GM12878 (cell line): ENCODE measurements at regions not wholly inside any gene's neighbourhood (a gene's known extent, or its start where the extent isn't known, plus 50 kb on each side); places are given as distances from the start of the nearest gene placed in this dataset.

Source experiments
- ATAC-seq: fragments of 200-7000 bp; cut with Tn5 transposase; 3 replicates; pipeline ENCODE4 v1.9.1; 2020; ENCODE audit warnings: mild to moderate bottlenecking, moderate library complexity
- BruUV-seq: library from RNA; stranded (reverse); fragments of 400-500 nt; replicated peaks from 2 replicates; lab custom pipeline; 2021; lab: Mats Ljungman, UMichigan
- CTCF ChIA-PET: fragments of 300-600 bp; sonication (Branson Sonifier 250); formaldehyde crosslinking; extraction: SDS; loops from one replicate; lab custom pipeline; 2021; ENCODE audit warnings: inconsistent platforms; lab: Yijun Ruan, JAX
- POLR2A ChIA-PET: fragments of 350-600 bp; formaldehyde crosslinking; extraction: SDS; loops from one replicate; lab custom pipeline; 2021; ENCODE audit warnings: inconsistent platforms; lab: Charles Lee
- RAD21 ChIA-PET: fragments of 300-600 bp; sonication (Branson Sonifier 250); formaldehyde crosslinking; loops from one replicate; lab custom pipeline; 2023; ENCODE audit warnings: antibody characterized with exemption; ENCODE audit not compliant: unreplicated experiment; lab: Charles Lee
- SMC1A ChIA-PET: fragments of 300-600 bp; sonication (Branson Sonifier 250); formaldehyde crosslinking; loops from one replicate; lab custom pipeline; 2023; ENCODE audit not compliant: unreplicated experiment, uncharacterized antibody; lab: Charles Lee
- DNase-seq: peaks from one replicate; pipeline ENCODE4 v3.0.0-alpha.2; 2011; ENCODE audit warnings: low read depth, low spot score
- FAIRE-seq: peaks from 3 replicates; lab custom pipeline; 2011; peaks lifted over from hg19 to GRCh38; lab: Jason Lieb, UNC
- H2AFZ ChIP-seq: 2 replicates; pipeline ENCODE4 v1.6.0; 2011; ENCODE audit warnings: low read depth, low read length, control low read depth; ENCODE audit not compliant: control insufficient read depth
- H3K27ac ChIP-seq: 2 replicates; pipeline ENCODE4 v1.5.1; 2011; ENCODE audit warnings: control low read depth; ENCODE audit not compliant: control insufficient read depth, insufficient read depth
- H3K27me3 ChIP-seq, 2 experiments: replicated peaks in 1 of 2; 2 replicates each; pipeline versions ENCODE4 v1.6.0 to v1.6.1; 2011; ENCODE audit warnings: low read length in 1 of 2; ENCODE audit not compliant: control insufficient read depth in 2 of 2, insufficient read depth in 2 of 2
- H3K36me3 ChIP-seq, 2 experiments: 2 replicates each; pipeline ENCODE4 v1.5.1; 2011; ENCODE audit warnings: low read length in 1 of 2; ENCODE audit not compliant: control insufficient read depth in 2 of 2, insufficient read depth in 2 of 2
- H3K4me1 ChIP-seq: 2 replicates; pipeline ENCODE4 v1.6.1; 2011; ENCODE audit warnings: mild to moderate bottlenecking, low read length, moderate library complexity, mixed read lengths; ENCODE audit not compliant: control insufficient read depth, insufficient read depth
- H3K4me2 ChIP-seq: 2 replicates; pipeline ENCODE4 v1.6.0; 2011; ENCODE audit warnings: control low read depth; ENCODE audit not compliant: control insufficient read depth, insufficient read depth
- H3K4me3 ChIP-seq: fragments of 200-600 bp; sonication (generic); 2 replicates; pipeline ENCODE4 v1.5.1; 2016
- H3K79me2 ChIP-seq: 2 replicates; pipeline ENCODE4 v1.6.0; 2011; ENCODE audit warnings: low read length; ENCODE audit not compliant: control insufficient read depth, insufficient read depth
- H3K9ac ChIP-seq: 2 replicates; pipeline ENCODE4 v1.8.0; 2011; ENCODE audit warnings: low read length, control low read depth, mixed read lengths; ENCODE audit not compliant: control insufficient read depth, insufficient read depth
- H3K9me3 ChIP-seq: replicated peaks from 3 replicates; pipeline ENCODE4 v1.5.1; 2011; ENCODE audit warnings: mild to moderate bottlenecking, low read length; ENCODE audit not compliant: control insufficient read depth, insufficient read depth
- H4K20me1 ChIP-seq: 2 replicates; pipeline ENCODE4 v1.6.0; 2011; ENCODE audit not compliant: control insufficient read depth, insufficient read depth
- BACH1 ChIP-seq: fragments of 450-650 bp; IDR thresholded peaks from 2 replicates; pipeline ENCODE4 v1.6.1; 2017; ENCODE audit warnings: mild to moderate bottlenecking, borderline replicate concordance
- BRCA1 ChIP-seq: IDR thresholded peaks from 2 replicates; pipeline ENCODE4 v1.6.1; 2011; ENCODE audit warnings: low read depth, low read length, improper control_type of control experiment
- DPF2 ChIP-seq: fragments of 450-650 bp; IDR thresholded peaks from 2 replicates; pipeline ENCODE4 v1.6.1; 2017; ENCODE audit warnings: mild to moderate bottlenecking
- FOS ChIP-seq: IDR thresholded peaks from 3 replicates; pipeline ENCODE4 v1.6.1; 2011; ENCODE audit warnings: borderline replicate concordance; ENCODE audit not compliant: insufficient read length; ENCODE audit errors: extremely low read depth
- GATAD2B ChIP-seq: fragments of 450-650 bp; conservative IDR thresholded peaks from 2 replicates; pipeline ENCODE4 v1.6.1; 2017; ENCODE audit warnings: low read depth, mild to moderate bottlenecking, moderate library complexity
- IKZF2 ChIP-seq, 2 experiments: fragments of 450-650 bp; IDR thresholded peaks; 2 replicates each; pipeline ENCODE4 v1.6.1; 2017; ENCODE audit warnings: mild to moderate bottlenecking in 2 of 2, moderate library complexity in 2 of 2
- LARP7 ChIP-seq: fragments of 450-650 bp; IDR thresholded peaks from 2 replicates; pipeline ENCODE4 v1.6.1; 2017; ENCODE audit warnings: mild to moderate bottlenecking
- NBN ChIP-seq: fragments of 450-650 bp; IDR thresholded peaks from 2 replicates; pipeline ENCODE4 v1.6.1; 2016
- SPI1 ChIP-seq: IDR thresholded peaks from 2 replicates; pipeline ENCODE4 v1.6.1; 2011; ENCODE audit warnings: low read depth, mild to moderate bottlenecking, low read length, moderate library complexity, borderline replicate concordance; ENCODE audit not compliant: insufficient read depth
- SRF ChIP-seq, 2 experiments: IDR thresholded peaks; 2 replicates each; pipeline ENCODE4 v1.6.1; 2011; ENCODE audit warnings: low read depth in 2 of 2, low read length in 2 of 2, mild to moderate bottlenecking in 1 of 2, moderate library complexity in 1 of 2
- TCF12 ChIP-seq: IDR thresholded peaks from 2 replicates; pipeline ENCODE4 v1.6.1; 2011; ENCODE audit warnings: low read depth, mild to moderate bottlenecking, low read length
- WGBS: methylation state at CpG from one replicate; pipeline ENCODE4 v1.1.6; 2016; ENCODE audit warnings: low lambda C conversion rate; ENCODE audit not compliant: insufficient replicate concordance, insufficient coverage; ENCODE audit errors: missing lambda C conversion rate; 5-methylcytosine and 5-hydroxymethylcytosine counted together
- in situ Hi-C: fragments of 300-500 bp; cut with MboI; formaldehyde crosslinking; loops from 9 replicates; pipeline ENCODE4 v1.14.3; 2018; ENCODE audit warnings: mixed read lengths
- intact Hi-C: fragments of 100-400 bp; cut with micrococcal nuclease; formaldehyde crosslinking; loops from one replicate; pipeline ENCODE4 v1.14.2; 2022; ENCODE audit not compliant: unreplicated experiment
- TF ChIP-seq, protein P1 (sequence below): IDR thresholded peaks from 2 replicates; pipeline ENCODE4 v1.6.1; 2011; ENCODE audit warnings: borderline replicate concordance, low read depth, mild to moderate bottlenecking, moderate library complexity, mixed read lengths, low read length; ENCODE audit not compliant: insufficient read depth; ENCODE audit errors: extremely low read length
- TF ChIP-seq, protein P2 (sequence below): fragments of 450-650 bp; IDR thresholded peaks from 2 replicates; pipeline ENCODE4 v1.6.1; 2017; ENCODE audit warnings: mild to moderate bottlenecking, low read depth, inconsistent platforms; ENCODE audit not compliant: poor library complexity, severe bottlenecking
- TF ChIP-seq, protein P3 (sequence below): IDR thresholded peaks from 2 replicates; pipeline ENCODE4 v1.6.1; 2012; ENCODE audit warnings: improper control_type of control experiment, low read depth, low read length; ENCODE audit not compliant: insufficient replicate concordance

DNA sequence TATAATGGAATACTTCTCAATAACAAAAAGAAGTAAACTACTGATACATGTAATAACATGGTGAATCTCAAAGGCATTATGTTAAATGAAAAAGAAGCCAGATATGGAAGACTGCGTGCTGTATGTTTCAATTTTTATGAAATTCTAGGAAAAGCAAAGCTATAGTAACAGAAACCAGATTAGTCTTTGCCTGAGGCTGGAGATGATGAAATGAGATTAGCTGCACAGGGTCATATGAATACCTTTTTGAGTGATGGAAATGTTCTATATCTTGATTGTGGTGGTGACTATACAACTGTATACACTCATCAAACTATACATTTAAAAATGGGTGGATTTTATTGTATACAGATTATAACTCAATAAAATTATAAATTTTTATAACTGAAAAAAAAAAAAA is 113.5 kb downstream of the TMEM30B start (continued):
- TF ChIP-seq GATAD2B (no peak), SRF (IDR thresholded peaks at IDR 0.05; ENCODE audit: low read depth in 2 of 2, low read length in 2 of 2) (no peak)

DNA sequence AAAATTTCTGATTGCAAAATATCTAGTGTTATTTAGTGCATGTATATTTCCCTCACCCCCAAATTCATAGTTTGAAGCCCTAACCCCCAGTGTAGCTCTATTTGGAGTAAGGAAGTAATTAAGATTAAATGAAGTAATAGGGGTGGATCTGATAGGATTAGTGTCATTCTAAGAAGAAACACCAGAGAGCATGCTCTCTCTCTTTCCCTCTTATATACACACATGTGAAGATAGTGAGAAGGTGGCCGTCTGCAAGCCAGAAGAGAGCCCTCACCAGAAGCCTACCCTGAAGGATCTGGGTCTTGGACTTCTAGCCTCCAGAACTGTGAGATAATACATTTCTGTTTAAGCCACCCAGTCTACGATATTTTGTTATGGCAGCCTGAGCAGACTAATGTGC is 120.3 kb downstream of the TMEM30B start:
- H4K20me1 ChIP-seq: no peaks in the 10 kb centered on the region
- no peaks in the 10 kb centered on the region for H3K9me3 ChIP-seq
- RAD21 ChIA-PET: interaction anchor here (0.5 kb wide), 1 partner anchor 130 kb away, joined by 3 read pairs; no protein-coding TSS in a partner anchor
- SMC1A ChIA-PET: no interaction called here
- no peak overlapping the region for H3K9ac ChIP-seq
- H3K4me3 ChIP-seq: no peak overlapping the region
- intact Hi-C loops (no loop called here), in situ Hi-C loops (no loop called here)
- H3K27me3 ChIP-seq: no peaks in the 10 kb centered on the region
- ATAC-seq (no peak), DNase-seq (no peak), FAIRE-seq (no peak)
- no peaks in the 10 kb centered on the region for H3K79me2 ChIP-seq
- no peaks in the 10 kb centered on the region for H3K36me3 ChIP-seq
- BruUV-seq: no TSS peak
- H3K4me1 ChIP-seq: no peaks in the 10 kb centered on the region
- POLR2A ChIA-PET: no interaction called here
- H3K4me2 ChIP-seq: no peak overlapping the region
- H2AFZ ChIP-seq: no peak overlapping the region
- 63% methylated on average over 2 of the region's 2 CpGs for WGBS
- H3K27ac ChIP-seq: no peak overlapping the region
- CTCF ChIA-PET: no interaction called here
- TF ChIP-seq, protein P1, sequence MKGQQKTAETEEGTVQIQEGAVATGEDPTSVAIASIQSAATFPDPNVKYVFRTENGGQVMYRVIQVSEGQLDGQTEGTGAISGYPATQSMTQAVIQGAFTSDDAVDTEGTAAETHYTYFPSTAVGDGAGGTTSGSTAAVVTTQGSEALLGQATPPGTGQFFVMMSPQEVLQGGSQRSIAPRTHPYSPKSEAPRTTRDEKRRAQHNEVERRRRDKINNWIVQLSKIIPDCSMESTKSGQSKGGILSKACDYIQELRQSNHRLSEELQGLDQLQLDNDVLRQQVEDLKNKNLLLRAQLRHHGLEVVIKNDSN: no peak
- TF ChIP-seq, protein P2, sequence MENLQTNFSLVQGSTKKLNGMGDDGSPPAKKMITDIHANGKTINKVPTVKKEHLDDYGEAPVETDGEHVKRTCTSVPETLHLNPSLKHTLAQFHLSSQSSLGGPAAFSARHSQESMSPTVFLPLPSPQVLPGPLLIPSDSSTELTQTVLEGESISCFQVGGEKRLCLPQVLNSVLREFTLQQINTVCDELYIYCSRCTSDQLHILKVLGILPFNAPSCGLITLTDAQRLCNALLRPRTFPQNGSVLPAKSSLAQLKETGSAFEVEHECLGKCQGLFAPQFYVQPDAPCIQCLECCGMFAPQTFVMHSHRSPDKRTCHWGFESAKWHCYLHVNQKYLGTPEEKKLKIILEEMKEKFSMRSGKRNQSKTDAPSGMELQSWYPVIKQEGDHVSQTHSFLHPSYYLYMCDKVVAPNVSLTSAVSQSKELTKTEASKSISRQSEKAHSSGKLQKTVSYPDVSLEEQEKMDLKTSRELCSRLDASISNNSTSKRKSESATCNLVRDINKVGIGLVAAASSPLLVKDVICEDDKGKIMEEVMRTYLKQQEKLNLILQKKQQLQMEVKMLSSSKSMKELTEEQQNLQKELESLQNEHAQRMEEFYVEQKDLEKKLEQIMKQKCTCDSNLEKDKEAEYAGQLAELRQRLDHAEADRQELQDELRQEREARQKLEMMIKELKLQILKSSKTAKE: no peak
- TF ChIP-seq IKZF2 (IDR thresholded peaks at IDR 0.05) (no peak), DPF2 (no peak), LARP7 (no peak), FOS (no peak), BRCA1 (no peak), BACH1 (no peak), TCF12 (no peak), NBN (no peak), SPI1 (no peak), GATAD2B (no peak)
- TF ChIP-seq, protein P3, sequence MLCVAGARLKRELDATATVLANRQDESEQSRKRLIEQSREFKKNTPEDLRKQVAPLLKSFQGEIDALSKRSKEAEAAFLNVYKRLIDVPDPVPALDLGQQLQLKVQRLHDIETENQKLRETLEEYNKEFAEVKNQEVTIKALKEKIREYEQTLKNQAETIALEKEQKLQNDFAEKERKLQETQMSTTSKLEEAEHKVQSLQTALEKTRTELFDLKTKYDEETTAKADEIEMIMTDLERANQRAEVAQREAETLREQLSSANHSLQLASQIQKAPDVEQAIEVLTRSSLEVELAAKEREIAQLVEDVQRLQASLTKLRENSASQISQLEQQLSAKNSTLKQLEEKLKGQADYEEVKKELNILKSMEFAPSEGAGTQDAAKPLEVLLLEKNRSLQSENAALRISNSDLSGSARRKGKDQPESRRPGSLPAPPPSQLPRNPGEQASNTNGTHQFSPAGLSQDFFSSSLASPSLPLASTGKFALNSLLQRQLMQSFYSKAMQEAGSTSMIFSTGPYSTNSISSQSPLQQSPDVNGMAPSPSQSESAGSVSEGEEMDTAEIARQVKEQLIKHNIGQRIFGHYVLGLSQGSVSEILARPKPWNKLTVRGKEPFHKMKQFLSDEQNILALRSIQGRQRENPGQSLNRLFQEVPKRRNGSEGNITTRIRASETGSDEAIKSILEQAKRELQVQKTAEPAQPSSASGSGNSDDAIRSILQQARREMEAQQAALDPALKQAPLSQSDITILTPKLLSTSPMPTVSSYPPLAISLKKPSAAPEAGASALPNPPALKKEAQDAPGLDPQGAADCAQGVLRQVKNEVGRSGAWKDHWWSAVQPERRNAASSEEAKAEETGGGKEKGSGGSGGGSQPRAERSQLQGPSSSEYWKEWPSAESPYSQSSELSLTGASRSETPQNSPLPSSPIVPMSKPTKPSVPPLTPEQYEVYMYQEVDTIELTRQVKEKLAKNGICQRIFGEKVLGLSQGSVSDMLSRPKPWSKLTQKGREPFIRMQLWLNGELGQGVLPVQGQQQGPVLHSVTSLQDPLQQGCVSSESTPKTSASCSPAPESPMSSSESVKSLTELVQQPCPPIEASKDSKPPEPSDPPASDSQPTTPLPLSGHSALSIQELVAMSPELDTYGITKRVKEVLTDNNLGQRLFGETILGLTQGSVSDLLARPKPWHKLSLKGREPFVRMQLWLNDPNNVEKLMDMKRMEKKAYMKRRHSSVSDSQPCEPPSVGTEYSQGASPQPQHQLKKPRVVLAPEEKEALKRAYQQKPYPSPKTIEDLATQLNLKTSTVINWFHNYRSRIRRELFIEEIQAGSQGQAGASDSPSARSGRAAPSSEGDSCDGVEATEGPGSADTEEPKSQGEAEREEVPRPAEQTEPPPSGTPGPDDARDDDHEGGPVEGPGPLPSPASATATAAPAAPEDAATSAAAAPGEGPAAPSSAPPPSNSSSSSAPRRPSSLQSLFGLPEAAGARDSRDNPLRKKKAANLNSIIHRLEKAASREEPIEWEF: no peak
